ENCODE measurements at regions not wholly inside any gene's neighbourhood (a gene's known extent, or its start where the extent isn't known, plus 50 kb on each side); places are given as distances from the start of the nearest gene placed in this dataset.

- no peak for ATAC-seq (replicated peaks)
- Mint-ChIP-seq H3K4me1 (no peaks in the 10 kb centered on the region), H3K4me3 (no peak overlapping the region), H3K27me3 (no peaks in the 10 kb centered on the region), H3K36me3 (ENCODE audit: low read depth) (no peaks in the 10 kb centered on the region), H3K27ac (no peak overlapping the region), H3K9me3 (peaks cover 6% of the 10 kb centered on the region)
Measured at GRCh38 chr5:62982348-62982747, 403.7 kb downstream of the LRRC70 start.

- H3K27ac Mint-ChIP-seq: no peak overlapping the region
- H3K4me3 Mint-ChIP-seq: no peak overlapping the region
- H3K4me1 Mint-ChIP-seq: no peaks in the 10 kb centered on the region
- ATAC-seq (replicated peaks): no peak
- H3K36me3 Mint-ChIP-seq (ENCODE audit: low read depth): no peaks in the 10 kb centered on the region
- H3K27me3 Mint-ChIP-seq: no peaks in the 10 kb centered on the region
- peaks cover 8% of the 10 kb centered on the region for H3K9me3 Mint-ChIP-seq
Measured at GRCh38 chr5:62980884-62981283, 402.3 kb downstream of the LRRC70 start.

GRCh38 chr5:62979472-62979871, 400.9 kb downstream of the LRRC70 start:
- H3K9me3 Mint-ChIP-seq: peaks cover 8% of the 10 kb centered on the region
- H3K27me3 Mint-ChIP-seq: no peaks in the 10 kb centered on the region
- no peaks in the 10 kb centered on the region for H3K36me3 Mint-ChIP-seq (ENCODE audit: low read depth)
- no peak overlapping the region for H3K27ac Mint-ChIP-seq
- ATAC-seq (replicated peaks): no peak
- no peaks in the 10 kb centered on the region for H3K4me1 Mint-ChIP-seq
- H3K4me3 Mint-ChIP-seq: no peak overlapping the region

- H3K9me3 Mint-ChIP-seq: peaks cover 7% of the 10 kb centered on the region
- no peaks in the 10 kb centered on the region for H3K27me3 Mint-ChIP-seq
- no peak for ATAC-seq (replicated peaks)
- no peak overlapping the region for H3K27ac Mint-ChIP-seq
- H3K4me3 Mint-ChIP-seq: no peak overlapping the region
- no peaks in the 10 kb centered on the region for H3K36me3 Mint-ChIP-seq (ENCODE audit: low read depth)
- no peaks in the 10 kb centered on the region for H3K4me1 Mint-ChIP-seq
Measured at GRCh38 chr5:62977661-62978060, 399.0 kb downstream of the LRRC70 start.

GRCh38 chr5:62974623-62975022, 396.0 kb downstream of the LRRC70 start:
- no peak overlapping the region for H3K27ac Mint-ChIP-seq
- H3K9me3 Mint-ChIP-seq: peaks cover 3% of the 10 kb centered on the region
- H3K4me1 Mint-ChIP-seq: no peaks in the 10 kb centered on the region
- ATAC-seq (replicated peaks): no peak
- H3K4me3 Mint-ChIP-seq: no peak overlapping the region
- H3K36me3 Mint-ChIP-seq (ENCODE audit: low read depth): no peaks in the 10 kb centered on the region
- H3K27me3 Mint-ChIP-seq: no peaks in the 10 kb centered on the region

GRCh38 chr5:62969409-62970120, 390.9 kb downstream of the LRRC70 start:
- H3K27me3 Mint-ChIP-seq: no peaks in the 10 kb centered on the region
- H3K4me1 Mint-ChIP-seq: no peaks in the 10 kb centered on the region
- H3K27ac Mint-ChIP-seq: no peak overlapping the region
- H3K36me3 Mint-ChIP-seq (ENCODE audit: low read depth): no peaks in the 10 kb centered on the region
- no peak overlapping the region for H3K4me3 Mint-ChIP-seq
- H3K9me3 Mint-ChIP-seq: peaks cover 6% of the 10 kb centered on the region
- no peak for ATAC-seq (replicated peaks)

- H3K9me3 Mint-ChIP-seq: peaks cover 22% of the 10 kb centered on the region
- no peaks in the 10 kb centered on the region for H3K4me1 Mint-ChIP-seq
- no peak overlapping the region for H3K4me3 Mint-ChIP-seq
- no peak for ATAC-seq (replicated peaks)
- H3K27ac Mint-ChIP-seq: no peak overlapping the region
- no peaks in the 10 kb centered on the region for H3K36me3 Mint-ChIP-seq (ENCODE audit: low read depth)
- peaks cover 3% of the 10 kb centered on the region for H3K27me3 Mint-ChIP-seq
Measured at GRCh38 chr5:62964428-62964827, 385.8 kb downstream of the LRRC70 start.

GRCh38 chr5:62960781-62961180, 382.2 kb downstream of the LRRC70 start:
- H3K4me3 Mint-ChIP-seq: no peak overlapping the region
- H3K36me3 Mint-ChIP-seq (ENCODE audit: low read depth): no peaks in the 10 kb centered on the region
- H3K4me1 Mint-ChIP-seq: no peaks in the 10 kb centered on the region
- no peak for ATAC-seq (replicated peaks)
- peaks cover 3% of the 10 kb centered on the region for H3K27me3 Mint-ChIP-seq
- peaks cover 22% of the 10 kb centered on the region for H3K9me3 Mint-ChIP-seq
- no peak overlapping the region for H3K27ac Mint-ChIP-seq

- no peak overlapping the region for H3K4me3 Mint-ChIP-seq
- no peaks in the 10 kb centered on the region for H3K4me1 Mint-ChIP-seq
- peaks cover 3% of the 10 kb centered on the region for H3K27me3 Mint-ChIP-seq
- no peak for ATAC-seq (replicated peaks)
- peaks cover 6% of the 10 kb centered on the region for H3K9me3 Mint-ChIP-seq
- H3K36me3 Mint-ChIP-seq (ENCODE audit: low read depth): no peaks in the 10 kb centered on the region
- no peak overlapping the region for H3K27ac Mint-ChIP-seq
Measured at GRCh38 chr5:62956597-62956996, 378.0 kb downstream of the LRRC70 start.

- Mint-ChIP-seq H3K4me1 (no peaks in the 10 kb centered on the region), H3K9me3 (no peaks in the 10 kb centered on the region), H3K4me3 (no peak overlapping the region), H3K36me3 (ENCODE audit: low read depth) (no peaks in the 10 kb centered on the region), H3K27me3 (no peaks in the 10 kb centered on the region), H3K27ac (no peak overlapping the region)
- no peak for ATAC-seq (replicated peaks)
Measured at GRCh38 chr5:62954578-62954977, 376.0 kb downstream of the LRRC70 start.

GRCh38 chr5:62948301-62948700, 369.7 kb downstream of the LRRC70 start:
- peaks cover 8% of the 10 kb centered on the region for H3K9me3 Mint-ChIP-seq
- no peak overlapping the region for H3K4me3 Mint-ChIP-seq
- H3K27ac Mint-ChIP-seq: no peak overlapping the region
- no peaks in the 10 kb centered on the region for H3K36me3 Mint-ChIP-seq (ENCODE audit: low read depth)
- ATAC-seq (replicated peaks): no peak
- H3K27me3 Mint-ChIP-seq: no peaks in the 10 kb centered on the region
- no peaks in the 10 kb centered on the region for H3K4me1 Mint-ChIP-seq

- no peak overlapping the region for H3K4me3 Mint-ChIP-seq
- ATAC-seq (replicated peaks): no peak
- H3K36me3 Mint-ChIP-seq (ENCODE audit: low read depth): no peaks in the 10 kb centered on the region
- H3K27me3 Mint-ChIP-seq: no peaks in the 10 kb centered on the region
- peaks cover 8% of the 10 kb centered on the region for H3K9me3 Mint-ChIP-seq
- no peaks in the 10 kb centered on the region for H3K4me1 Mint-ChIP-seq
- H3K27ac Mint-ChIP-seq: no peak overlapping the region
Measured at GRCh38 chr5:62942384-62942783, 363.8 kb downstream of the LRRC70 start.

GRCh38 chr5:62938927-62939326, 360.3 kb downstream of the LRRC70 start:
- Mint-ChIP-seq H3K4me3 (no peak overlapping the region), H3K9me3 (no peaks in the 10 kb centered on the region), H3K27ac (no peak overlapping the region), H3K36me3 (ENCODE audit: low read depth) (no peaks in the 10 kb centered on the region), H3K27me3 (peaks cover 5% of the 10 kb centered on the region), H3K4me1 (no peaks in the 10 kb centered on the region)
- ATAC-seq (replicated peaks): no peak

GRCh38 chr5:62937661-62938558, 359.3 kb downstream of the LRRC70 start:
- Mint-ChIP-seq H3K9me3 (no peaks in the 10 kb centered on the region), H3K4me1 (no peaks in the 10 kb centered on the region), H3K27me3 (peaks cover 5% of the 10 kb centered on the region), H3K36me3 (ENCODE audit: low read depth) (no peaks in the 10 kb centered on the region), H3K4me3 (no peak overlapping the region), H3K27ac (no peak overlapping the region)
- ATAC-seq (replicated peaks): no peak

GRCh38 chr5:62935660-62936059, 357.0 kb downstream of the LRRC70 start:
- H3K27me3 Mint-ChIP-seq: peaks cover 5% of the 10 kb centered on the region
- H3K27ac Mint-ChIP-seq: no peak overlapping the region
- no peaks in the 10 kb centered on the region for H3K4me1 Mint-ChIP-seq
- no peak for ATAC-seq (replicated peaks)
- H3K4me3 Mint-ChIP-seq: no peak overlapping the region
- no peaks in the 10 kb centered on the region for H3K9me3 Mint-ChIP-seq
- no peaks in the 10 kb centered on the region for H3K36me3 Mint-ChIP-seq (ENCODE audit: low read depth)

Data from activated T-helper 17 cell treated with anti-CD3 and anti-CD28 coated beads, Interleukin-2, amount 50 U/mL, for 72 hours (primary cell).